Mammary epithelial cell (primary cell): ENCODE measurements at regions not wholly inside any gene's neighbourhood (a gene's known extent, or its start where the extent isn't known, plus 50 kb on each side); places are given as distances from the start of the nearest gene placed in this dataset.

Source experiments
- CTCF ChIP-seq, 2 donors: IDR thresholded peaks in 1 of 2; conservative IDR thresholded peaks in 1 of 2; 2 replicates each; pipeline ENCODE4 v1.5.1; 2011 to 2012; ENCODE audit warnings: inconsistent platforms in 2 of 2, low read length in 2 of 2, mild to moderate bottlenecking in 2 of 2, control low read depth in 1 of 2, low read depth in 1 of 2; ENCODE audit not compliant: insufficient read depth in 1 of 2; ENCODE audit errors: extremely low read depth in 1 of 2
- EZH2 ChIP-seq: IDR thresholded peaks from 2 replicates; pipeline ENCODE4 v1.6.1; 2012; ENCODE audit warnings: low read length, inconsistent platforms, borderline replicate concordance

- TF ChIP-seq CTCF (conservative IDR thresholded peaks at IDR 0.05 in 1 of 2, IDR thresholded peaks at IDR 0.05 in 1 of 2; ENCODE audit: extremely low read depth in 1 of 2, insufficient read depth in 1 of 2, low read depth in 1 of 2, low read length in 2 of 2) (no peak), EZH2 (no peak)
These were observed 164.3 kb upstream of the SETMAR start for GRCh38 chr3:4138786-4139431.
